ENCODE measurements at regions not wholly inside any gene's neighbourhood (a gene's known extent, or its start where the extent isn't known, plus 50 kb on each side); places are given as distances from the start of the nearest gene placed in this dataset.

GRCh38 chr6:92586236-92586977, 833.0 kb downstream of the EPHA7 start:
- in situ Hi-C loops (cut with MboI; ENCODE audit: low sequenced_read_pairs, unreplicated experiment), result no loop called here
- no peak for TF ChIP-seq CTCF (IDR thresholded peaks at IDR 0.05; ENCODE audit: borderline replicate concordance, control extremely low read depth, extremely low read depth, insufficient read depth, missing control alignments)
- DNase-seq (ENCODE audit: low spot score), result no peak

DNA sequence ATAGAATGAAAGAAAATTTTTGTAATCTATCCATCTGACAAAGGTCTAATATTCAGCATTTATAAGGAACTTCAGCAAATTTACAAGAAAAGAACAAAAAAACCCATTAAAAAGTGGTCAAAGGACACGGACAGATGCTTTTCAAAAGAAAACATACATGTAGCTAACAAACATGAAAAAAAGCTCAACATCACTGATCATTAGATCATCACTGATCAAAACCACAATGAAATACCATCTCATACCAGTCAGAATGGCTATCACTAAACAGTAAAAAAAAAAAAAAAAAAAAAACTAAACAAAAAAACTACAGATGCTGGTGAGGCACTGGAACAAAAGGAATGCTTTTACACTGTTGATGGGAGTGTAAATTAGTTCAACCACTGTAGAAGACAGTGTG, 837.1 kb downstream of the EPHA7 start:
- in situ Hi-C loops (cut with MboI; ENCODE audit: low sequenced_read_pairs, unreplicated experiment), result no loop called here
- no peak for TF ChIP-seq CTCF (IDR thresholded peaks at IDR 0.05; ENCODE audit: borderline replicate concordance, control extremely low read depth, extremely low read depth, insufficient read depth, missing control alignments)
- no peak for DNase-seq (ENCODE audit: low spot score)

- in situ Hi-C loops (cut with MboI; ENCODE audit: low sequenced_read_pairs, unreplicated experiment), result no loop called here
- no peak for TF ChIP-seq CTCF (IDR thresholded peaks at IDR 0.05; ENCODE audit: borderline replicate concordance, control extremely low read depth, extremely low read depth, insufficient read depth, missing control alignments)
- no peak for DNase-seq (ENCODE audit: low spot score)
Measured at GRCh38 chr6:92577077-92577719, 842.2 kb downstream of the EPHA7 start.

DNA sequence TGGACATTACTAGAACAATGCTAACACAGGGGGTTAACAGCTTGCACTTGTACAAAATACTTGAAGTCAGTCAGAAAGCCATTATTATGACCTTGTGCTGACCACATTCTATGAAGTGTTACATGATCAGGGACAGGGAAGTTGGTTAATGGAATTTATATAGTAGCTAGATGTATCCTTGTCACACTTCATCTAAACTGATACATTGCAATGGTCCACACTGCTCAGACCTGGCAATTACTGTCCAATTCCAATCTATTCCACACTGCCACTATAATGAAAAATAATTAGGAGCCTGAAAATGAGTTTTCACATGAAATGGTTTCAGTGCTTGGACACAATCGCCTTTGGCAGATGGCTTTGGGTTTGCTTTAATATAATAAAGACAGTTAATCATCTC, 850.8 kb downstream of the EPHA7 start:
- no peak for DNase-seq (ENCODE audit: low spot score)
- TF ChIP-seq CTCF (IDR thresholded peaks at IDR 0.05; ENCODE audit: borderline replicate concordance, control extremely low read depth, extremely low read depth, insufficient read depth, missing control alignments), result no peak
- in situ Hi-C loops (cut with MboI; ENCODE audit: low sequenced_read_pairs, unreplicated experiment), result no loop called here

- no peak for DNase-seq (ENCODE audit: low spot score)
- in situ Hi-C loops (cut with MboI; ENCODE audit: low sequenced_read_pairs, unreplicated experiment), result no loop called here
- no peak for TF ChIP-seq CTCF (IDR thresholded peaks at IDR 0.05; ENCODE audit: borderline replicate concordance, control extremely low read depth, extremely low read depth, insufficient read depth, missing control alignments)
Measured at GRCh38 chr6:92566632-92567031, 852.7 kb downstream of the EPHA7 start.

DNA sequence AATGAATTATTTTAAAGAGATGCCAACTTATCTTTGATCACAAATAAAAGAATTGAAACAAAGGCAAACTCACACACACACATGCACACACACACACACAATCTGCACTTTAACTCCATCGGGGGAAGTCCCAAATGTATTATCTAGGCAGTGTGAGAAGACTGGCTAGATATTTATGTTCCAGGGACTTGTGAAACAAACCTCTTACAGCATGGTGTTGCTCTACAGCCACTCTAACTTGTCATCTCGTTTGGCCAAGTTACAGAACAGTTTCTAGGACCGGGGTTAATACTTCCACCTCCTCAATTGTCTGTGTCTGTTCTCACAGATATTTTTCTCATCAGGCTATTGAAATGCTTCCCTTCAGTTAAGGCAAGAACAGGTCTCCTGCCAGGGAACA, 855.0 kb downstream of the EPHA7 start:
- no peak for TF ChIP-seq CTCF (IDR thresholded peaks at IDR 0.05; ENCODE audit: borderline replicate concordance, control extremely low read depth, extremely low read depth, insufficient read depth, missing control alignments)
- in situ Hi-C loops (cut with MboI; ENCODE audit: low sequenced_read_pairs, unreplicated experiment), result no loop called here
- DNase-seq (ENCODE audit: low spot score), result no peak

Data from GM13976 (cell line).